ENCODE measurements at regions not wholly inside any gene's neighbourhood (a gene's known extent, or its start where the extent isn't known, plus 50 kb on each side); places are given as distances from the start of the nearest gene placed in this dataset.

- no peaks in the 10 kb centered on the region for H3K9me3 ChIP-seq (ENCODE audit: control insufficient read depth, insufficient read depth, low read depth, low read length)
- no peaks in the 10 kb centered on the region for H3K4me1 ChIP-seq (ENCODE audit: control insufficient read depth, extremely low read depth, insufficient read depth, low read length)
- H3K27ac ChIP-seq (ENCODE audit: insufficient read depth, low read length) = no peak overlapping the region
- H2AFZ ChIP-seq (ENCODE audit: low read length) = no peak overlapping the region
- H3K9ac ChIP-seq (ENCODE audit: insufficient read depth, low read length) = no peak overlapping the region
- H4K20me1 ChIP-seq (ENCODE audit: control insufficient read depth, extremely low read depth, insufficient read depth, low read length) = no peaks in the 10 kb centered on the region
- TF ChIP-seq CTCF (conservative IDR thresholded peaks at IDR 0.05 in 1 of 2, IDR thresholded peaks at IDR 0.05 in 1 of 2; ENCODE audit: low read depth in 1 of 2, low read length in 2 of 2) (no peak), EZH2 (IDR thresholded peaks at IDR 0.05; ENCODE audit: low read length, missing control alignments) (no peak)
- peaks cover 14% of the 10 kb centered on the region for H3K27me3 ChIP-seq (ENCODE audit: control insufficient read depth, insufficient read depth, low read length)
- no peaks in the 10 kb centered on the region for H3K36me3 ChIP-seq (ENCODE audit: control insufficient read depth, insufficient read depth, low read length)
- H3K4me2 ChIP-seq (ENCODE audit: extremely low read depth, insufficient read depth, low read length) = no peak overlapping the region
- no peaks in the 10 kb centered on the region for H3K79me2 ChIP-seq (ENCODE audit: control insufficient read depth, insufficient read depth, low read length)
- no peak for DNase-seq (ENCODE audit: low read depth in 2 of 2)
- H3K4me3 ChIP-seq (replicated peaks in 1 of 4; ENCODE audit: control extremely low read depth in 1 of 4, insufficient read depth in 1 of 4, low read depth in 3 of 4, low read length in 4 of 4) = no peak overlapping the region
Observed at GRCh38 chr7:155387066-155387620, 70.8 kb upstream of the EN2 start.

- Histone ChIP-seq H3K4me2 (ENCODE audit: extremely low read depth, insufficient read depth, low read length) (no peak overlapping the region), H3K27me3 (ENCODE audit: control insufficient read depth, insufficient read depth, low read length) (no peaks in the 10 kb centered on the region), H2AFZ (ENCODE audit: low read length) (no peak overlapping the region), H3K27ac (ENCODE audit: insufficient read depth, low read length) (no peak overlapping the region), H3K9ac (ENCODE audit: insufficient read depth, low read length) (no peak overlapping the region), H3K4me1 (ENCODE audit: control insufficient read depth, extremely low read depth, insufficient read depth, low read length) (no peaks in the 10 kb centered on the region), H3K79me2 (ENCODE audit: control insufficient read depth, insufficient read depth, low read length) (no peaks in the 10 kb centered on the region), H4K20me1 (ENCODE audit: control insufficient read depth, extremely low read depth, insufficient read depth, low read length) (no peaks in the 10 kb centered on the region), H3K9me3 (ENCODE audit: control insufficient read depth, insufficient read depth, low read depth, low read length) (no peaks in the 10 kb centered on the region), H3K4me3 (replicated peaks in 1 of 4; ENCODE audit: control extremely low read depth in 1 of 4, insufficient read depth in 1 of 4, low read depth in 3 of 4, low read length in 4 of 4) (no peak overlapping the region), H3K36me3 (ENCODE audit: control insufficient read depth, insufficient read depth, low read length) (no peaks in the 10 kb centered on the region)
- TF ChIP-seq EZH2 (IDR thresholded peaks at IDR 0.05; ENCODE audit: low read length, missing control alignments) = no peak
- no peak for TF ChIP-seq CTCF (conservative IDR thresholded peaks at IDR 0.05 in 1 of 2, IDR thresholded peaks at IDR 0.05 in 1 of 2; ENCODE audit: low read depth in 1 of 2, low read length in 2 of 2)
- no peak for DNase-seq (ENCODE audit: low read depth in 2 of 2)
Observed at GRCh38 chr7:155388561-155388960, 69.4 kb upstream of the EN2 start.

GRCh38 chr7:155391414-155391813, 66.5 kb upstream of the EN2 start:
- DNase-seq (ENCODE audit: low read depth in 2 of 2) = no peak
- H2AFZ ChIP-seq (ENCODE audit: low read length) = no peak overlapping the region
- no peak overlapping the region for H3K4me3 ChIP-seq (replicated peaks in 1 of 4; ENCODE audit: control extremely low read depth in 1 of 4, insufficient read depth in 1 of 4, low read depth in 3 of 4, low read length in 4 of 4)
- no peaks in the 10 kb centered on the region for H3K36me3 ChIP-seq (ENCODE audit: control insufficient read depth, insufficient read depth, low read length)
- no peak overlapping the region for H3K9ac ChIP-seq (ENCODE audit: insufficient read depth, low read length)
- no peak overlapping the region for H3K4me2 ChIP-seq (ENCODE audit: extremely low read depth, insufficient read depth, low read length)
- H3K27ac ChIP-seq (ENCODE audit: insufficient read depth, low read length) = no peak overlapping the region
- H4K20me1 ChIP-seq (ENCODE audit: control insufficient read depth, extremely low read depth, insufficient read depth, low read length) = no peaks in the 10 kb centered on the region
- H3K4me1 ChIP-seq (ENCODE audit: control insufficient read depth, extremely low read depth, insufficient read depth, low read length) = no peaks in the 10 kb centered on the region
- TF ChIP-seq CTCF (conservative IDR thresholded peaks at IDR 0.05 in 1 of 2, IDR thresholded peaks at IDR 0.05 in 1 of 2; ENCODE audit: low read depth in 1 of 2, low read length in 2 of 2) = no peak
- no peak for TF ChIP-seq EZH2 (IDR thresholded peaks at IDR 0.05; ENCODE audit: low read length, missing control alignments)
- H3K9me3 ChIP-seq (ENCODE audit: control insufficient read depth, insufficient read depth, low read depth, low read length) = no peaks in the 10 kb centered on the region
- H3K27me3 ChIP-seq (ENCODE audit: control insufficient read depth, insufficient read depth, low read length) = no peaks in the 10 kb centered on the region
- no peaks in the 10 kb centered on the region for H3K79me2 ChIP-seq (ENCODE audit: control insufficient read depth, insufficient read depth, low read length)

All from fibroblast of lung (primary cell).